Cardiac muscle cell (in vitro differentiated cells and primary cell): ENCODE measurements at regions not wholly inside any gene's neighbourhood (a gene's known extent, or its start where the extent isn't known, plus 50 kb on each side); places are given as distances from the start of the nearest gene placed in this dataset.
"Not testable (repeated sequence)": the region's sequence is repeated elsewhere in the genome, so short reads cannot be mapped to it uniquely, and the experiment has no call there.

Experiments
- DNase-seq, 2 donors: peaks; one replicate each; pipeline versions ENCODE4 v3.0.0 to v3.0.0-alpha.2; 2010 to 2017; ENCODE audit warnings: low read depth in 1 of 2, low spot score in 1 of 2
- H3K27ac ChIP-seq: fragments of 200-600 bp; sonication (generic); 2 replicates; pipeline ENCODE4 v1.5.1; 2016
- H3K27me3 ChIP-seq: fragments of 200-600 bp; sonication (generic); 2 replicates; pipeline ENCODE4 v1.6.0; 2016; ENCODE audit warnings: control low read depth
- H3K36me3 ChIP-seq: fragments of 200-600 bp; sonication (generic); 2 replicates; pipeline ENCODE4 v1.5.1; 2016; ENCODE audit warnings: control low read depth
- H3K4me1 ChIP-seq: fragments of 200-600 bp; sonication (generic); 2 replicates; pipeline ENCODE4 v1.8.1; 2017; ENCODE audit warnings: low read depth, mild to moderate bottlenecking, mixed run types
- H3K4me3 ChIP-seq: fragments of 200-600 bp; sonication (generic); 2 replicates; pipeline ENCODE4 v1.5.1; 2016; ENCODE audit warnings: mild to moderate bottlenecking
- H3K9me3 ChIP-seq: fragments of 200-600 bp; sonication (generic); 2 replicates; pipeline ENCODE4 v1.5.1; 2017; ENCODE audit warnings: low read depth, mild to moderate bottlenecking, control low read depth
- CTCF ChIP-seq: IDR thresholded peaks from 2 replicates; pipeline ENCODE4 v1.5.1; 2012; ENCODE audit warnings: low read depth, mild to moderate bottlenecking, low read length

DNA sequence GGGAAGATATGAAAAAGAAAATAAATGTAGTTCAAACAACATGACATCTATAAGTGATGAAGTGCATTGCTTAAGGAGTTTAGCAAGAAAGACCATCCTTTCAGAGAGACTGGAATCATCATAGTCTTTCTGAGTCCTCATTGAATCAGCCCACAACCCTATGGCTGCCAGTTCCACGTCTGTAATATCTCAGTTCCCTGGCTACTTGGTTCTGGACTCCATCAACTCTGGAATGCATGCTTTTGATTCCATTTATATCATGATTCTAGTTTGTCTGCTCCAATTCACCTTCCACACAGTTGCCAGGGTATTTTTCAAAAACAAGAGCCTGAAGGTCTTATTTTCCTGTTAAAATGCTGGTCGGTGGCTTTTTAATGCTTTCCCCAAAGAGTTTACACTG lies 126.4 kb upstream of the MDFIC start:
- Histone ChIP-seq H3K27ac (no peak overlapping the region), H3K4me3 (no peak overlapping the region), H3K9me3 (no peaks in the 10 kb centered on the region), H3K27me3 (no peaks in the 10 kb centered on the region), H3K4me1 (peaks cover 3% of the 10 kb centered on the region), H3K36me3 (no peaks in the 10 kb centered on the region)
- no peak for TF ChIP-seq CTCF
- DNase-seq: peak in 1 of 2 donors; percentile 2

DNA sequence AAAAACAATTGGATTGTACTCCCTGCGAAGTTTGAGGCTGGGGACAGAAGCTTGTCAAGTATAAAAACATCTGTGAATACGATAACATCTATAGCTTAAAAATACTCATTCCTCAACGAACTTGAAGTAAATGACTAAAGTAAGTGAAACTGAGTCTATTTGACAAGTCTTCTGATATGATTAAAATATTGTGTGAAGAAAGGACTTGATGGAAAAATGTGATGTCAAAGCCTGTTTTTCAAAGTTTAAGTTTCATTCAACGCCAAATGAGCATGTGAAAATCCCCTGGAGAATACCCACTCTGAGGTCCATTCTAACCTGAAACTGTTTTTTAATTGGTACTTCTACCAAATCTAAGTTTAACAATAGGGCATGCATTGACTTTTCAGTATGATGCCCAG lies 122.3 kb upstream of the MDFIC start:
- Histone ChIP-seq H3K4me3 (no peak overlapping the region), H3K27me3 (no peaks in the 10 kb centered on the region), H3K27ac (no peak overlapping the region), H3K4me1 (no peaks in the 10 kb centered on the region), H3K9me3 (no peaks in the 10 kb centered on the region), H3K36me3 (no peaks in the 10 kb centered on the region)
- TF ChIP-seq CTCF: no peak
- no peak for DNase-seq

DNA sequence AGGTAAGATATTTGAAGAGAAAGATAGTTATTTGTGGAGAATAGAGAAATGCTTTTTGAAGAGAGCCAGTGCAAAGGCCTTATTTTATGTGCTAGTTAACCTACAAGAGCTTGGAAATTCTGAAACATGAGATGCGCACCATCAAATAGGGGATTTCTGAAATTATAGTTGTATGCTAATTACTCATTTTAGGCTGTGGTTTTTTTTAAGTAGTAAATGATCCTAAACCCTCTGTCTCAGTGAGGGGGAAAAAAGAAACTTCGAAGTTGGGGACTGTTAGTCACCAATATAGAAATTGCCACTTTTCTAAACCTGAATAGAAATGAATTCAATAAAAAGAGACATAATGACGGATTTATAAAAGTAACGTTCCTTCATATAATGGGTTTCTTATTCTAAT lies 119.3 kb upstream of the MDFIC start:
- no peak for DNase-seq
- no peaks in the 10 kb centered on the region for H3K4me1 ChIP-seq
- no peak overlapping the region for H3K27ac ChIP-seq
- no peaks in the 10 kb centered on the region for H3K9me3 ChIP-seq
- no peak overlapping the region for H3K4me3 ChIP-seq
- TF ChIP-seq CTCF: no peak
- no peaks in the 10 kb centered on the region for H3K27me3 ChIP-seq
- H3K36me3 ChIP-seq: no peaks in the 10 kb centered on the region

GRCh38 chr7:114806590-114807162 lies 115.2 kb upstream of the MDFIC start:
- H3K4me1 ChIP-seq: no peaks in the 10 kb centered on the region

DNA sequence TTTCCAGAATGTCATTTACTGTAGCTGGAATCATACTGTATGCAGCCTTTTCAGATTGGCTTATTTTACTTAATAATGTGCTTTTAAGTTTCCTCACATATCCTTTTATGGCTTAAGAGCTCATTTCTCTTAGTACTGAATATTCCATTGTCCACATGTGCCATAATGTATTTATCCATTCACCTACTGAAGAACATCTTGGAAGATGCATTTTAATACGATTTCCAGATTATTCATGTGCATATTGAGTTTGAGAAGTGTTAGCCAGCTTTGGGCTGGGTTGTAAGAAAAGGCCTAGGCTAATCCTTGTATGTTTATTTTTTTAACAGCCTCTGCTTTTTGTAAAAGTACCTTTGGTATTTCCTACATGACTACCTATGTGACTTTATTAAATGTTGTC lies 109.3 kb upstream of the MDFIC start:
- Histone ChIP-seq H3K4me3 (no peak overlapping the region), H3K27ac (no peak overlapping the region), H3K9me3 (no peaks in the 10 kb centered on the region), H3K4me1 (no peaks in the 10 kb centered on the region), H3K27me3 (no peaks in the 10 kb centered on the region), H3K36me3 (no peaks in the 10 kb centered on the region)
- no peak for DNase-seq
- no peak for TF ChIP-seq CTCF

More at GRCh38 chr7:114806590-114807162, 115.2 kb upstream of the MDFIC start:
- TF ChIP-seq CTCF: no peak
- Histone ChIP-seq H3K27me3 (no peaks in the 10 kb centered on the region), H3K27ac (no peak overlapping the region), H3K36me3 (no peaks in the 10 kb centered on the region), H3K4me3 (no peak overlapping the region), H3K9me3 (no peaks in the 10 kb centered on the region)
- DNase-seq: peak in 1 of 2 donors; percentile 82

- Histone ChIP-seq H3K27ac (no peak overlapping the region), H3K9me3 (no peaks in the 10 kb centered on the region), H3K4me1 (no peaks in the 10 kb centered on the region), H3K4me3 (no peak overlapping the region), H3K36me3 (no peaks in the 10 kb centered on the region), H3K27me3 (no peaks in the 10 kb centered on the region)
- no peak for DNase-seq
- TF ChIP-seq CTCF: no peak
Observed at GRCh38 chr7:114813624-114814023, 108.3 kb upstream of the MDFIC start.

- H3K9me3 ChIP-seq: not testable (repeated sequence)
Observed at GRCh38 chr7:114817036-114817435, 104.9 kb upstream of the MDFIC start.

More at GRCh38 chr7:114817036-114817435, 104.9 kb upstream of the MDFIC start:
- not testable (repeated sequence) for DNase-seq, H3K27me3 ChIP-seq, H3K36me3 ChIP-seq, H3K27ac ChIP-seq, H3K4me3 ChIP-seq
- peaks cover 16% of the 10 kb centered on the region for H3K4me1 ChIP-seq
